WTC11 (cell line): ENCODE measurements at regions not wholly inside any gene's neighbourhood (a gene's known extent, or its start where the extent isn't known, plus 50 kb on each side); places are given as distances from the start of the nearest gene placed in this dataset.

Experiments used
- ATAC-seq: fragments of 200-7000 bp; cut with Tn5 transposase; 2 replicates; pipeline ENCODE4 v1.10.0; 2021; ENCODE audit warnings: mild to moderate bottlenecking, moderate library complexity
- CTCF ChIA-PET: fragments of 300-600 bp; sonication (Branson Sonifier 250); formaldehyde crosslinking; loops from one replicate; lab custom pipeline; 2021; ENCODE audit warnings: antibody characterized with exemption; lab: Charles Lee
- POLR2A ChIA-PET: fragments of 350-600 bp; sonication (Branson Sonifier 250); formaldehyde crosslinking; loops from one replicate; lab custom pipeline; 2021; ENCODE audit warnings: antibody characterized with exemption; lab: Charles Lee
- DNase-seq: peaks from one replicate; pipeline ENCODE4 v3.0.0; 2021; ENCODE audit warnings: low spot score
- H3K27ac Mint-ChIP-seq: 2 replicates; pipeline ENCODE4 v1.8.0; 2021; ENCODE audit warnings: mixed read lengths
- H3K27me3 Mint-ChIP-seq: 2 replicates; pipeline ENCODE4 v1.8.0; 2021; ENCODE audit warnings: low read depth, mild to moderate bottlenecking, moderate library complexity, mixed read lengths
- H3K36me3 Mint-ChIP-seq: 2 replicates; pipeline ENCODE4 v1.8.0; 2021; ENCODE audit warnings: mixed read lengths
- H3K4me1 Mint-ChIP-seq: 2 replicates; pipeline ENCODE4 v1.8.0; 2022; ENCODE audit warnings: mixed read lengths
- H3K4me3 Mint-ChIP-seq: 2 replicates; pipeline ENCODE4 v1.8.0; 2021; ENCODE audit warnings: mild to moderate bottlenecking, moderate library complexity, mixed read lengths
- H3K9me3 Mint-ChIP-seq: 2 replicates; pipeline ENCODE4 v1.8.0; 2021; ENCODE audit warnings: mixed read lengths
- ATF2 ChIP-seq: sonication (generic); formaldehyde crosslinking; IDR thresholded peaks from 2 replicates; pipeline ENCODE4 v1.8.1; 2022; ENCODE audit warnings: low read depth, missing genetic modification reagents, borderline replicate concordance
- ETV6 ChIP-seq: sonication (generic); formaldehyde crosslinking; IDR thresholded peaks from 2 replicates; pipeline ENCODE4 v1.8.1; 2022; ENCODE audit warnings: mild to moderate bottlenecking, missing genetic modification reagents
- FOXP4 ChIP-seq: sonication (generic); formaldehyde crosslinking; IDR thresholded peaks from 2 replicates; pipeline ENCODE4 v1.8.0; 2022; ENCODE audit warnings: mild to moderate bottlenecking, missing genetic modification reagents
- MAX ChIP-seq: sonication (generic); formaldehyde crosslinking; IDR thresholded peaks from 2 replicates; pipeline ENCODE4 v1.8.0; 2022; ENCODE audit warnings: mild to moderate bottlenecking, missing genetic modification reagents
- MXD4 ChIP-seq: fragments of 250-450 bp; sonication (Bioruptor Pico); IDR thresholded peaks from 2 replicates; pipeline ENCODE4 v1.8.0; 2021; ENCODE audit warnings: mild to moderate bottlenecking, moderate library complexity, borderline replicate concordance
- MYBL2 ChIP-seq: sonication (generic); formaldehyde crosslinking; IDR thresholded peaks from 2 replicates; pipeline ENCODE4 v1.8.1; 2023; ENCODE audit warnings: mild to moderate bottlenecking, moderate library complexity, missing genetic modification reagents
- NFATC4 ChIP-seq: fragments of 250-450 bp; sonication (Bioruptor Pico); IDR thresholded peaks from 2 replicates; pipeline ENCODE4 v1.9.0; 2021; ENCODE audit warnings: mild to moderate bottlenecking
- SMAD4 ChIP-seq: sonication (generic); formaldehyde crosslinking; IDR thresholded peaks from 2 replicates; pipeline ENCODE4 v1.8.0; 2022; ENCODE audit warnings: mild to moderate bottlenecking, missing genetic modification reagents
- STAT6 ChIP-seq: sonication (generic); formaldehyde crosslinking; conservative IDR thresholded peaks from 2 replicates; pipeline ENCODE4 v1.8.1; 2023; ENCODE audit warnings: mild to moderate bottlenecking, low read depth, missing genetic modification reagents, moderate library complexity
- TEAD4 ChIP-seq: sonication (generic); formaldehyde crosslinking; IDR thresholded peaks from 2 replicates; pipeline ENCODE4 v1.8.0; 2022; ENCODE audit warnings: mild to moderate bottlenecking, missing genetic modification reagents
- ZBTB43 ChIP-seq: sonication (generic); formaldehyde crosslinking; IDR thresholded peaks from 2 replicates; pipeline ENCODE4 v1.8.1; 2023; ENCODE audit warnings: mild to moderate bottlenecking, missing genetic modification reagents
- ZNF396 ChIP-seq: fragments of 250-450 bp; sonication (Bioruptor Pico); IDR thresholded peaks from 2 replicates; pipeline ENCODE4 v1.8.0; 2021; ENCODE audit warnings: mild to moderate bottlenecking, moderate library complexity, borderline replicate concordance
- ZNF532 ChIP-seq: fragments of 250-450 bp; sonication (Bioruptor Pico); IDR thresholded peaks from 2 replicates; pipeline ENCODE4 v1.9.0; 2021; ENCODE audit warnings: mild to moderate bottlenecking, borderline replicate concordance

GRCh38 chr3:31290046-31290445 lies 242.7 kb upstream of the STT3B start (continued):
- no peak for TF ChIP-seq FOXP4 (CRISPR knock-in tag)
- no peak for TF ChIP-seq SMAD4 (CRISPR knock-in tag)

- ChIA-PET POLR2A (no interaction called here), CTCF (no interaction called here)
- Mint-ChIP-seq H3K4me1 (peaks cover 35% of the 10 kb centered on the region), H3K27me3 (no peaks in the 10 kb centered on the region), H3K9me3 (peaks cover 4% of the 10 kb centered on the region; the same call in 1 of the 2 replicates), H3K4me3 (no peak overlapping the region), H3K27ac (no peak overlapping the region), H3K36me3 (no peaks in the 10 kb centered on the region)
- ATAC-seq (no peak), DNase-seq (no peak)
- TF ChIP-seq MXD4 (CRISPR knock-in tag) (no peak), MAX (no peak), ETV6 (CRISPR knock-in tag) (no peak), ZNF396 (CRISPR knock-in tag) (no peak), ZNF532 (CRISPR knock-in tag) (no peak)
Measured at GRCh38 chr3:31291818-31292217, 240.9 kb upstream of the STT3B start.

GRCh38 chr3:31294430-31295149 lies 238.1 kb upstream of the STT3B start:
- Mint-ChIP-seq H3K27ac (no peak overlapping the region), H3K9me3 (peaks cover 24% of the 10 kb centered on the region), H3K36me3 (peaks cover 3% of the 10 kb centered on the region), H3K4me3 (no peak overlapping the region), H3K4me1 (peaks cover 16% of the 10 kb centered on the region), H3K27me3 (no peaks in the 10 kb centered on the region)
- ChIA-PET CTCF (interaction anchor here (1.0 kb wide), 1 partner anchor 52 kb away, joined by 3 read pairs; no protein-coding TSS in a partner anchor), POLR2A (no interaction called here)
- no peak for ATAC-seq
- DNase-seq = no peak
- TF ChIP-seq STAT6 (CRISPR knock-in tag) = no peak
- TF ChIP-seq FOXP4 (CRISPR knock-in tag) = no peak
- TF ChIP-seq ZBTB43 (CRISPR knock-in tag) = no peak
- TF ChIP-seq NFATC4 = no peak
- TF ChIP-seq MYBL2 (CRISPR knock-in tag) = no peak
- TF ChIP-seq TEAD4 = no peak
- no peak for TF ChIP-seq ATF2 (CRISPR knock-in tag)
